CD4-positive, alpha-beta memory T cell (primary cell): ENCODE measurements at regions not wholly inside any gene's neighbourhood (a gene's known extent, or its start where the extent isn't known, plus 50 kb on each side); places are given as distances from the start of the nearest gene placed in this dataset.

Experiments
- CTCF ChIA-PET: fragments of 350-600 bp; sonication (Branson Sonifier 250); formaldehyde crosslinking; loops from one replicate; lab custom pipeline; 2021; ENCODE audit warnings: inconsistent platforms; ENCODE audit not compliant: partially characterized antibody; lab: Charles Lee
- POLR2A ChIA-PET: fragments of 350-600 bp; sonication (Branson Sonifier 250); formaldehyde crosslinking; loops from one replicate; lab custom pipeline; 2021; ENCODE audit not compliant: partially characterized antibody; lab: Charles Lee
- DNase-seq, 5 donors: peaks; one replicate each; pipeline versions ENCODE4 v3.0.0 to v3.0.0-alpha.2; 2020 to 2022; ENCODE audit warnings: mixed read lengths in 1 of 5
- H3K27ac ChIP-seq: one replicate; pipeline ENCODE4 v1.7.0; 2013; ENCODE audit warnings: low read depth, low read length
- H3K27me3 ChIP-seq: 2 replicates; pipeline ENCODE4 v1.7.0; 2013; ENCODE audit warnings: mild to moderate bottlenecking, low read length, moderate library complexity; ENCODE audit not compliant: insufficient read depth
- H3K36me3 ChIP-seq: 2 replicates; pipeline ENCODE4 v1.7.0; 2013; ENCODE audit warnings: mild to moderate bottlenecking, low read length, moderate library complexity; ENCODE audit not compliant: insufficient read depth
- H3K4me1 ChIP-seq: 2 replicates; pipeline ENCODE4 v1.7.0; 2013; ENCODE audit warnings: mild to moderate bottlenecking, low read length, moderate library complexity; ENCODE audit not compliant: insufficient read depth
- H3K4me3 ChIP-seq, 2 donors: one replicate each; pipeline ENCODE4 v1.7.0; 2013; ENCODE audit warnings: low read length in 2 of 2, mild to moderate bottlenecking in 1 of 2
- H3K9me3 ChIP-seq, 2 donors: one replicate each; pipeline ENCODE4 v1.7.0; 2013; ENCODE audit warnings: low read length in 2 of 2, control low read depth in 1 of 2; ENCODE audit not compliant: control insufficient read depth in 1 of 2
- H3K27ac Mint-ChIP-seq, 7 donors: one replicate each; pipeline ENCODE4 v1.8.0; 2020 to 2021; ENCODE audit warnings: mixed read lengths in 7 of 7, mild to moderate bottlenecking in 6 of 7, inconsistent platforms in 3 of 7, moderate library complexity in 3 of 7
- H3K27me3 Mint-ChIP-seq, 2 donors: one replicate each; pipeline ENCODE4 v1.8.0; 2020 to 2021; ENCODE audit warnings: mixed read lengths in 2 of 2
- H3K36me3 Mint-ChIP-seq, 2 donors: one replicate each; pipeline ENCODE4 v1.8.0; 2020 to 2021; ENCODE audit warnings: mixed read lengths in 2 of 2, inconsistent platforms in 1 of 2, mild to moderate bottlenecking in 1 of 2
- H3K4me1 Mint-ChIP-seq, 4 donors: one replicate each; pipeline ENCODE4 v1.8.0; 2020 to 2021; ENCODE audit warnings: mixed read lengths in 4 of 4, mild to moderate bottlenecking in 1 of 4
- H3K4me3 Mint-ChIP-seq, 8 donors: one replicate each; pipeline ENCODE4 v1.8.0; 2020 to 2021; ENCODE audit warnings: mixed read lengths in 8 of 8, mild to moderate bottlenecking in 7 of 8, moderate library complexity in 6 of 8, inconsistent platforms in 3 of 8
- H3K9me3 Mint-ChIP-seq, 8 donors: one replicate each; pipeline ENCODE4 v1.8.0; 2020 to 2021; ENCODE audit warnings: mixed read lengths in 8 of 8, mild to moderate bottlenecking in 5 of 8, inconsistent platforms in 3 of 8, moderate library complexity in 1 of 8
- intact Hi-C: fragments of 100-400 bp; cut with micrococcal nuclease; formaldehyde crosslinking; loops from one replicate; pipeline ENCODE4 v1.15.1; 2023

GRCh38 chr3:82643948-82644347 is 882.5 kb upstream of the GBE1 start:
- intact Hi-C loops = no loop called here
- Mint-ChIP-seq H3K9me3 (peaks cover 2 to 21% (median 10%) of the 10 kb centered on the region in 8 donors), H3K4me3 (no peak overlapping the region), H3K36me3 (no peaks in the 10 kb centered on the region), H3K27me3 (no peaks in the 10 kb centered on the region), H3K4me1 (no peaks in the 10 kb centered on the region), H3K27ac (no peak overlapping the region)
- no peaks in the 10 kb centered on the region for H3K36me3 ChIP-seq
- no peak overlapping the region for H3K27ac ChIP-seq
- no peaks in the 10 kb centered on the region for H3K27me3 ChIP-seq
- peaks cover 0 to 7% of the 10 kb centered on the region in 2 donors for H3K9me3 ChIP-seq
- CTCF ChIA-PET = no interaction called here
- no peaks in the 10 kb centered on the region for H3K4me1 ChIP-seq
- POLR2A ChIA-PET = no interaction called here
- H3K4me3 ChIP-seq = no peak overlapping the region
- no peak for DNase-seq

- no peaks in the 10 kb centered on the region for H3K36me3 ChIP-seq
- CTCF ChIA-PET = no interaction called here
- no peaks in the 10 kb centered on the region for H3K36me3 Mint-ChIP-seq
- H3K4me3 ChIP-seq = no peak overlapping the region
- no peak overlapping the region for H3K27ac ChIP-seq
- no peak overlapping the region for H3K27ac Mint-ChIP-seq
- H3K27me3 Mint-ChIP-seq = no peaks in the 10 kb centered on the region
- H3K4me1 Mint-ChIP-seq = no peaks in the 10 kb centered on the region
- peaks cover 2 to 21% (median 8%) of the 10 kb centered on the region in 8 donors for H3K9me3 Mint-ChIP-seq
- intact Hi-C loops = no loop called here
- no peaks in the 10 kb centered on the region for H3K27me3 ChIP-seq
- H3K4me1 ChIP-seq = no peaks in the 10 kb centered on the region
- peaks cover 0 to 7% of the 10 kb centered on the region in 2 donors for H3K9me3 ChIP-seq
- DNase-seq = no peak
- H3K4me3 Mint-ChIP-seq = no peak overlapping the region
- POLR2A ChIA-PET = no interaction called here
These were observed 880.3 kb upstream of the GBE1 start for GRCh38 chr3:82641701-82642100.

DNA sequence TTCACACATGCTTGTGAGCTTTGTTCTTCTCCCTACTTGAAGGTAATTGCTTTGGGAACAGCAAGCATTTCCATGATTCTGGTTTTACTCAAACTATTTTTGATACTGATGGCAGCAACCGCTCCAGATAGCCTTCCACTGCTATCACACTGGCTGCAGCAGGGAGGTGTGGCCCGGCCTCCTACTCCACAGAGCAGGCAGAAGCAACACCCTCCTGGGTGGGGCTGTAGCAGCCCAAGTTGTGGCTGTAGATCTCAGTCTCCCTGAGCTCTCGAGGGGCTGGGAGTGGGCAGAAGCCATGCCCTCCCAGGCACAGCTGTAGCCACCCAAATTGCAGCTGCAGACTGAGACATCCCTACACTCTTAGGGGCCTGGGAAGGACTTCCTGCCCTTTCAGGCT is 878.8 kb upstream of the GBE1 start:
- intact Hi-C loops = no loop called here
- Mint-ChIP-seq H3K9me3 (peaks cover 2 to 18% (median 6%) of the 10 kb centered on the region in 8 donors), H3K27ac (no peak overlapping the region), H3K27me3 (no peaks in the 10 kb centered on the region), H3K4me3 (no peak overlapping the region), H3K36me3 (no peaks in the 10 kb centered on the region), H3K4me1 (no peaks in the 10 kb centered on the region)
- Histone ChIP-seq H3K9me3 (peaks cover 0 to 7% of the 10 kb centered on the region in 2 donors), H3K27ac (no peak overlapping the region), H3K4me1 (no peaks in the 10 kb centered on the region), H3K27me3 (no peaks in the 10 kb centered on the region), H3K36me3 (no peaks in the 10 kb centered on the region), H3K4me3 (no peak overlapping the region)
- POLR2A ChIA-PET = no interaction called here
- CTCF ChIA-PET = no interaction called here
- no peak for DNase-seq

- Mint-ChIP-seq H3K27me3 (no peaks in the 10 kb centered on the region), H3K36me3 (no peaks in the 10 kb centered on the region), H3K4me3 (no peak overlapping the region), H3K9me3 (peaks cover 0 to 10% (median 5%) of the 10 kb centered on the region in 8 donors), H3K4me1 (no peaks in the 10 kb centered on the region), H3K27ac (no peak overlapping the region)
- Histone ChIP-seq H3K4me3 (no peak overlapping the region), H3K36me3 (no peaks in the 10 kb centered on the region), H3K27me3 (no peaks in the 10 kb centered on the region), H3K4me1 (no peaks in the 10 kb centered on the region), H3K27ac (no peak overlapping the region), H3K9me3 (no peaks in the 10 kb centered on the region)
- POLR2A ChIA-PET = no interaction called here
- DNase-seq = no peak
- intact Hi-C loops = no loop called here
- CTCF ChIA-PET = no interaction called here
These were observed 876.1 kb upstream of the GBE1 start for GRCh38 chr3:82637574-82637973.

- intact Hi-C loops = no loop called here
- Mint-ChIP-seq H3K4me1 (no peaks in the 10 kb centered on the region), H3K36me3 (no peaks in the 10 kb centered on the region), H3K27ac (no peak overlapping the region), H3K4me3 (no peak overlapping the region), H3K27me3 (no peaks in the 10 kb centered on the region), H3K9me3 (peaks cover 0 to 10% (median 2%) of the 10 kb centered on the region in 8 donors)
- Histone ChIP-seq H3K27ac (no peak overlapping the region), H3K36me3 (no peaks in the 10 kb centered on the region), H3K4me3 (no peak overlapping the region), H3K9me3 (no peaks in the 10 kb centered on the region), H3K27me3 (no peaks in the 10 kb centered on the region), H3K4me1 (no peaks in the 10 kb centered on the region)
- ChIA-PET CTCF (no interaction called here), POLR2A (no interaction called here)
- DNase-seq = no peak
These were observed 874.7 kb upstream of the GBE1 start for GRCh38 chr3:82636177-82636576.

GRCh38 chr3:82633319-82633718 is 871.9 kb upstream of the GBE1 start:
- Mint-ChIP-seq H3K36me3 (no peaks in the 10 kb centered on the region), H3K4me1 (no peaks in the 10 kb centered on the region), H3K27me3 (no peaks in the 10 kb centered on the region), H3K4me3 (no peak overlapping the region), H3K9me3 (peaks cover 4 to 15% (median 9%) of the 10 kb centered on the region in 8 donors), H3K27ac (no peak overlapping the region)
- H3K36me3 ChIP-seq = no peaks in the 10 kb centered on the region
- no peaks in the 10 kb centered on the region for H3K27me3 ChIP-seq
- no peak overlapping the region for H3K4me3 ChIP-seq
- H3K27ac ChIP-seq = no peak overlapping the region
- no peaks in the 10 kb centered on the region for H3K4me1 ChIP-seq
- DNase-seq = no peak
- H3K9me3 ChIP-seq = no peaks in the 10 kb centered on the region
- ChIA-PET CTCF (no interaction called here), POLR2A (no interaction called here)
- intact Hi-C loops = no loop called here

GRCh38 chr3:82629937-82630336 is 868.5 kb upstream of the GBE1 start:
- Histone ChIP-seq H3K36me3 (no peaks in the 10 kb centered on the region), H3K4me1 (no peaks in the 10 kb centered on the region), H3K27me3 (no peaks in the 10 kb centered on the region), H3K4me3 (no peak overlapping the region), H3K27ac (no peak overlapping the region), H3K9me3 (no peaks in the 10 kb centered on the region)
- H3K36me3 Mint-ChIP-seq = no peaks in the 10 kb centered on the region
- H3K4me1 Mint-ChIP-seq = no peaks in the 10 kb centered on the region
- POLR2A ChIA-PET = no interaction called here
- no peaks in the 10 kb centered on the region for H3K27me3 Mint-ChIP-seq
- intact Hi-C loops = no loop called here
- peaks cover 4 to 22% (median 10%) of the 10 kb centered on the region in 8 donors for H3K9me3 Mint-ChIP-seq
- CTCF ChIA-PET = no interaction called here
- H3K27ac Mint-ChIP-seq = no peak overlapping the region
- no peak for DNase-seq
- no peak overlapping the region for H3K4me3 Mint-ChIP-seq
